HCT116 (cell line): ENCODE measurements at regions not wholly inside any gene's neighbourhood (a gene's known extent, or its start where the extent isn't known, plus 50 kb on each side); places are given as distances from the start of the nearest gene placed in this dataset.

ENCODE experiments used
- POLR2AphosphoS5 ChIP-seq: IDR thresholded peaks from 2 replicates; pipeline ENCODE4 v1.6.1; 2011; ENCODE audit warnings: mild to moderate bottlenecking, low read depth, low read length, moderate library complexity
- SP1 ChIP-seq: IDR thresholded peaks from 2 replicates; pipeline ENCODE4 v1.6.1; 2012; ENCODE audit warnings: low read depth
- ZNF274 ChIP-seq: fragments of 200-500 bp; sonication (Bioruptor generic); IDR thresholded peaks from 2 replicates; pipeline ENCODE4 v1.6.1; 2014; ENCODE audit warnings: mild to moderate bottlenecking, low read depth, low read length, inconsistent platforms
- TF ChIP-seq, protein P1 (sequence below), 3 experiments: fragments of 200-600 bp in 1 of 3; sonication (generic) in 1 of 3; IDR thresholded peaks in 2 of 3; conservative IDR thresholded peaks in 1 of 3; 2 replicates each; pipeline ENCODE4 v1.5.1; 2012 to 2017; ENCODE audit warnings: low read depth in 2 of 3, low read length in 2 of 3, antibody characterized with exemption in 1 of 3, borderline replicate concordance in 1 of 3, control low read depth in 1 of 3, mild to moderate bottlenecking in 1 of 3, mixed read lengths in 1 of 3, mixed run types in 1 of 3, moderate library complexity in 1 of 3; ENCODE audit not compliant: insufficient read depth in 1 of 3

- no peak for TF ChIP-seq SP1
- no peak for TF ChIP-seq POLR2AphosphoS5
- TF ChIP-seq, protein P1, sequence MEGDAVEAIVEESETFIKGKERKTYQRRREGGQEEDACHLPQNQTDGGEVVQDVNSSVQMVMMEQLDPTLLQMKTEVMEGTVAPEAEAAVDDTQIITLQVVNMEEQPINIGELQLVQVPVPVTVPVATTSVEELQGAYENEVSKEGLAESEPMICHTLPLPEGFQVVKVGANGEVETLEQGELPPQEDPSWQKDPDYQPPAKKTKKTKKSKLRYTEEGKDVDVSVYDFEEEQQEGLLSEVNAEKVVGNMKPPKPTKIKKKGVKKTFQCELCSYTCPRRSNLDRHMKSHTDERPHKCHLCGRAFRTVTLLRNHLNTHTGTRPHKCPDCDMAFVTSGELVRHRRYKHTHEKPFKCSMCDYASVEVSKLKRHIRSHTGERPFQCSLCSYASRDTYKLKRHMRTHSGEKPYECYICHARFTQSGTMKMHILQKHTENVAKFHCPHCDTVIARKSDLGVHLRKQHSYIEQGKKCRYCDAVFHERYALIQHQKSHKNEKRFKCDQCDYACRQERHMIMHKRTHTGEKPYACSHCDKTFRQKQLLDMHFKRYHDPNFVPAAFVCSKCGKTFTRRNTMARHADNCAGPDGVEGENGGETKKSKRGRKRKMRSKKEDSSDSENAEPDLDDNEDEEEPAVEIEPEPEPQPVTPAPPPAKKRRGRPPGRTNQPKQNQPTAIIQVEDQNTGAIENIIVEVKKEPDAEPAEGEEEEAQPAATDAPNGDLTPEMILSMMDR (IDR thresholded peaks at IDR 0.05 in 2 of 3, conservative IDR thresholded peaks at IDR 0.05 in 1 of 3; ENCODE audit: borderline replicate concordance in 1 of 3, insufficient read depth in 1 of 3, low read depth in 2 of 3, low read length in 2 of 3) = no peak
- no peak for TF ChIP-seq ZNF274
Observed at GRCh38 chr16:85549766-85550421, 63.2 kb upstream of the GSE1 start.
